Fibroblast of skin of scalp (primary cell): ENCODE measurements at regions not wholly inside any gene's neighbourhood (a gene's known extent, or its start where the extent isn't known, plus 50 kb on each side); places are given as distances from the start of the nearest gene placed in this dataset.
"Not testable (repeated sequence)": the region's sequence is repeated elsewhere in the genome, so short reads cannot be mapped to it uniquely, and the experiment has no call there.

ENCODE experiments used
- DNase-seq: peaks from one replicate; pipeline ENCODE4 v3.0.0-alpha.2; 2013

GRCh38 chrX:113996781-113997180 lies 587.1 kb upstream of the HTR2C start:
- no peak for DNase-seq

- not testable (repeated sequence) for DNase-seq
These were observed 592.2 kb upstream of the HTR2C start for GRCh38 chrX:113991720-113992119.

GRCh38 chrX:113990669-113991068 lies 593.2 kb upstream of the HTR2C start:
- DNase-seq, result not testable (repeated sequence)

GRCh38 chrX:113988315-113988935 lies 595.5 kb upstream of the HTR2C start:
- DNase-seq, result not testable (repeated sequence)

GRCh38 chrX:113986427-113986826 lies 597.5 kb upstream of the HTR2C start:
- no peak for DNase-seq

GRCh38 chrX:113982766-113983165 lies 601.1 kb upstream of the HTR2C start:
- DNase-seq, result no peak

- no peak for DNase-seq
These were observed 602.9 kb upstream of the HTR2C start for GRCh38 chrX:113980953-113981352.

GRCh38 chrX:113977887-113978286 lies 606.0 kb upstream of the HTR2C start:
- DNase-seq, result no peak

- DNase-seq, result no peak
These were observed 608.4 kb upstream of the HTR2C start for GRCh38 chrX:113975441-113975840.

- DNase-seq, result no peak
These were observed 609.0 kb upstream of the HTR2C start for GRCh38 chrX:113974881-113975280.

GRCh38 chrX:113973706-113974105 lies 610.2 kb upstream of the HTR2C start:
- no peak for DNase-seq

GRCh38 chrX:113966791-113967190 lies 617.1 kb upstream of the HTR2C start:
- no peak for DNase-seq

- no peak for DNase-seq
These were observed 621.5 kb upstream of the HTR2C start for GRCh38 chrX:113962343-113962742.

GRCh38 chrX:113959912-113960626 lies 623.8 kb upstream of the HTR2C start:
- DNase-seq, result no peak

GRCh38 chrX:113956936-113957335 lies 627.0 kb upstream of the HTR2C start:
- no peak for DNase-seq

- no peak for DNase-seq
These were observed 629.6 kb upstream of the HTR2C start for GRCh38 chrX:113954297-113954696.

GRCh38 chrX:113950081-113950678 lies 633.7 kb upstream of the HTR2C start:
- no peak for DNase-seq

GRCh38 chrX:113947548-113947947 lies 636.3 kb upstream of the HTR2C start:
- DNase-seq, result no peak

GRCh38 chrX:113935518-113935917 lies 648.4 kb upstream of the HTR2C start:
- no peak for DNase-seq

GRCh38 chrX:113933931-113934330 lies 650.0 kb upstream of the HTR2C start:
- no peak for DNase-seq

GRCh38 chrX:113929004-113929403 lies 654.9 kb upstream of the HTR2C start:
- no peak for DNase-seq

- DNase-seq, result no peak
These were observed 663.2 kb upstream of the HTR2C start for GRCh38 chrX:113920661-113921060.

GRCh38 chrX:113919387-113919786 lies 664.5 kb upstream of the HTR2C start:
- DNase-seq, result no peak

- DNase-seq, result no peak
These were observed 677.7 kb upstream of the HTR2C start for GRCh38 chrX:113906168-113906567.
